MM.1S (cell line): ENCODE measurements at regions not wholly inside any gene's neighbourhood (a gene's known extent, or its start where the extent isn't known, plus 50 kb on each side); places are given as distances from the start of the nearest gene placed in this dataset.

ENCODE experiments used
- DNase-seq: peaks from one replicate; pipeline ENCODE4 v3.0.0-alpha.2; 2015
- H2AFZ ChIP-seq: fragments of 300-600 bp; sonication (generic); 2 replicates; pipeline ENCODE4 v1.6.0; 2016; ENCODE audit warnings: antibody characterized with exemption, low read length
- H3F3A ChIP-seq: fragments of 300-600 bp; sonication (generic); 2 replicates; pipeline ENCODE4 v1.6.1; 2016; ENCODE audit warnings: mild to moderate bottlenecking, antibody characterized with exemption, low read length, moderate library complexity, mixed read lengths; ENCODE audit not compliant: insufficient read depth
- H3K27ac ChIP-seq: fragments of 300-600 bp; sonication (generic); 2 replicates; pipeline ENCODE4 v1.5.1; 2016; ENCODE audit warnings: mild to moderate bottlenecking, low read length
- H3K27me3 ChIP-seq: fragments of 300-600 bp; sonication (generic); replicated peaks from 2 replicates; pipeline ENCODE4 v1.6.0; 2016; ENCODE audit warnings: low read length; ENCODE audit not compliant: insufficient read depth
- H3K36me3 ChIP-seq: fragments of 300-600 bp; sonication (generic); replicated peaks from 2 replicates; pipeline ENCODE4 v1.6.1; 2016; ENCODE audit warnings: mild to moderate bottlenecking, low read length, mixed read lengths; ENCODE audit not compliant: insufficient read depth
- H3K4me1 ChIP-seq: fragments of 300-600 bp; sonication (generic); 2 replicates; pipeline ENCODE4 v1.6.1; 2016; ENCODE audit warnings: low read length, mixed read lengths
- H3K4me2 ChIP-seq: fragments of 300-600 bp; sonication (generic); 2 replicates; pipeline ENCODE4 v1.6.0; 2016; ENCODE audit warnings: low read depth, low read length
- H3K4me3 ChIP-seq: fragments of 300-600 bp; sonication (generic); 2 replicates; pipeline ENCODE4 v1.5.1; 2016; ENCODE audit warnings: low read length, mixed read lengths
- H3K79me2 ChIP-seq: fragments of 300-600 bp; sonication (generic); 2 replicates; pipeline ENCODE4 v1.6.1; 2016; ENCODE audit warnings: mixed run types, low read length, mixed read lengths
- H3K9ac ChIP-seq: fragments of 300-600 bp; sonication (generic); 2 replicates; pipeline ENCODE4 v1.6.1; 2016; ENCODE audit warnings: low read length, mixed read lengths
- H3K9me2 ChIP-seq: fragments of 300-600 bp; sonication (generic); replicated peaks from 2 replicates; pipeline ENCODE4 v1.6.1; 2016; ENCODE audit warnings: mild to moderate bottlenecking, low read length, mixed read lengths; ENCODE audit not compliant: insufficient read depth
- H3K9me3 ChIP-seq: fragments of 300-600 bp; sonication (generic); replicated peaks from 2 replicates; pipeline ENCODE4 v1.6.1; 2016; ENCODE audit warnings: mild to moderate bottlenecking, low read length, mixed read lengths; ENCODE audit not compliant: insufficient read depth
- H4K20me1 ChIP-seq: fragments of 300-600 bp; sonication (generic); 2 replicates; pipeline ENCODE4 v1.6.1; 2016; ENCODE audit warnings: mild to moderate bottlenecking, low read length, moderate library complexity, mixed read lengths; ENCODE audit not compliant: insufficient read depth
- EZH2 ChIP-seq: fragments of 300-600 bp; sonication (generic); optimal IDR thresholded peaks from 2 replicates; pipeline ENCODE3; 2017; ENCODE audit warnings: low read depth, mild to moderate bottlenecking, antibody characterized with exemption, low read length, mixed read lengths
- EZH2phosphoT487 ChIP-seq: fragments of 300-600 bp; sonication (generic); IDR thresholded peaks from 2 replicates; pipeline ENCODE4 v1.6.1; 2018; ENCODE audit warnings: antibody characterized with exemption, low read length
- TF ChIP-seq, protein P1 (sequence below): fragments of 300-600 bp; sonication (generic); IDR thresholded peaks from 2 replicates; pipeline ENCODE4 v1.5.1; 2016; ENCODE audit warnings: antibody characterized with exemption, low read length, mixed read lengths

- no peak overlapping the region for H3K9ac ChIP-seq
- H3F3A ChIP-seq, result no peaks in the 10 kb centered on the region
- no peaks in the 10 kb centered on the region for H3K9me3 ChIP-seq
- no peaks in the 10 kb centered on the region for H3K79me2 ChIP-seq
- TF ChIP-seq, protein P1, sequence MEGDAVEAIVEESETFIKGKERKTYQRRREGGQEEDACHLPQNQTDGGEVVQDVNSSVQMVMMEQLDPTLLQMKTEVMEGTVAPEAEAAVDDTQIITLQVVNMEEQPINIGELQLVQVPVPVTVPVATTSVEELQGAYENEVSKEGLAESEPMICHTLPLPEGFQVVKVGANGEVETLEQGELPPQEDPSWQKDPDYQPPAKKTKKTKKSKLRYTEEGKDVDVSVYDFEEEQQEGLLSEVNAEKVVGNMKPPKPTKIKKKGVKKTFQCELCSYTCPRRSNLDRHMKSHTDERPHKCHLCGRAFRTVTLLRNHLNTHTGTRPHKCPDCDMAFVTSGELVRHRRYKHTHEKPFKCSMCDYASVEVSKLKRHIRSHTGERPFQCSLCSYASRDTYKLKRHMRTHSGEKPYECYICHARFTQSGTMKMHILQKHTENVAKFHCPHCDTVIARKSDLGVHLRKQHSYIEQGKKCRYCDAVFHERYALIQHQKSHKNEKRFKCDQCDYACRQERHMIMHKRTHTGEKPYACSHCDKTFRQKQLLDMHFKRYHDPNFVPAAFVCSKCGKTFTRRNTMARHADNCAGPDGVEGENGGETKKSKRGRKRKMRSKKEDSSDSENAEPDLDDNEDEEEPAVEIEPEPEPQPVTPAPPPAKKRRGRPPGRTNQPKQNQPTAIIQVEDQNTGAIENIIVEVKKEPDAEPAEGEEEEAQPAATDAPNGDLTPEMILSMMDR, result no peak
- TF ChIP-seq EZH2 (no peak), EZH2phosphoT487 (no peak)
- H3K27me3 ChIP-seq, result no peaks in the 10 kb centered on the region
- H3K9me2 ChIP-seq, result no peaks in the 10 kb centered on the region
- no peak for DNase-seq
- no peaks in the 10 kb centered on the region for H3K36me3 ChIP-seq
- no peak overlapping the region for H2AFZ ChIP-seq
- H4K20me1 ChIP-seq, result no peaks in the 10 kb centered on the region
- H3K27ac ChIP-seq, result no peak overlapping the region
- no peak overlapping the region for H3K4me2 ChIP-seq
- H3K4me3 ChIP-seq, result no peak overlapping the region
- H3K4me1 ChIP-seq, result no peaks in the 10 kb centered on the region
Observed at GRCh38 chr7:32152576-32152975, 82.4 kb upstream of the PDE1C start.

GRCh38 chr7:32150589-32150988 is 80.4 kb upstream of the PDE1C start:
- Histone ChIP-seq H2AFZ (no peak overlapping the region), H3K79me2 (no peaks in the 10 kb centered on the region), H3K36me3 (no peaks in the 10 kb centered on the region), H4K20me1 (no peaks in the 10 kb centered on the region), H3F3A (no peaks in the 10 kb centered on the region), H3K27ac (no peak overlapping the region), H3K4me1 (no peaks in the 10 kb centered on the region), H3K4me3 (no peak overlapping the region), H3K9me2 (no peaks in the 10 kb centered on the region), H3K4me2 (no peak overlapping the region), H3K9me3 (no peaks in the 10 kb centered on the region), H3K27me3 (no peaks in the 10 kb centered on the region), H3K9ac (no peak overlapping the region)
- TF ChIP-seq, protein P1, result no peak
- no peak for TF ChIP-seq EZH2
- TF ChIP-seq EZH2phosphoT487, result no peak
- DNase-seq, result no peak

- DNase-seq, result no peak
- Histone ChIP-seq H3K4me1 (no peaks in the 10 kb centered on the region), H2AFZ (no peak overlapping the region), H3K36me3 (no peaks in the 10 kb centered on the region), H3K9me3 (no peaks in the 10 kb centered on the region), H3K79me2 (no peaks in the 10 kb centered on the region), H3K27ac (no peak overlapping the region), H3K27me3 (no peaks in the 10 kb centered on the region), H3K9me2 (no peaks in the 10 kb centered on the region), H3F3A (no peaks in the 10 kb centered on the region), H4K20me1 (no peaks in the 10 kb centered on the region), H3K4me2 (no peak overlapping the region), H3K4me3 (no peak overlapping the region), H3K9ac (no peak overlapping the region)
- TF ChIP-seq, protein P1, result no peak
- TF ChIP-seq EZH2, result no peak
- TF ChIP-seq EZH2phosphoT487, result no peak
Observed at GRCh38 chr7:32150039-32150438, 79.8 kb upstream of the PDE1C start.
